OCI-LY7 (cell line): ENCODE measurements at regions not wholly inside any gene's neighbourhood (a gene's known extent, or its start where the extent isn't known, plus 50 kb on each side); places are given as distances from the start of the nearest gene placed in this dataset.

ENCODE experiments used
- CTCF ChIP-seq: fragments of 200-600 bp; sonication (generic); conservative IDR thresholded peaks from 2 replicates; pipeline ENCODE4 v1.5.1; 2014; ENCODE audit warnings: mild to moderate bottlenecking, antibody characterized with exemption, low read length, moderate library complexity, mixed read lengths
- EZH2phosphoT487 ChIP-seq: fragments of 200-600 bp; sonication (generic); IDR thresholded peaks from 2 replicates; pipeline ENCODE4 v1.6.1; 2018; ENCODE audit warnings: low read depth, borderline replicate concordance, mild to moderate bottlenecking, mixed run types, antibody characterized with exemption, low read length, moderate library complexity, mixed read lengths

GRCh38 chr12:84701041-84701440 is 211.6 kb downstream of the SLC6A15 start:
- TF ChIP-seq CTCF: no peak
- TF ChIP-seq EZH2phosphoT487: no peak
